HEK293T (cell line): ENCODE measurements at regions not wholly inside any gene's neighbourhood (a gene's known extent, or its start where the extent isn't known, plus 50 kb on each side); places are given as distances from the start of the nearest gene placed in this dataset.

Experiments used
- HDGF ChIP-seq: fragments of 450-650 bp; IDR thresholded peaks from 2 replicates; pipeline ENCODE4 v1.6.1; 2017; ENCODE audit warnings: antibody characterized with exemption, borderline replicate concordance
- SP1 ChIP-seq: fragments of 450-650 bp; IDR thresholded peaks from 2 replicates; pipeline ENCODE4 v1.6.1; 2017

DNA sequence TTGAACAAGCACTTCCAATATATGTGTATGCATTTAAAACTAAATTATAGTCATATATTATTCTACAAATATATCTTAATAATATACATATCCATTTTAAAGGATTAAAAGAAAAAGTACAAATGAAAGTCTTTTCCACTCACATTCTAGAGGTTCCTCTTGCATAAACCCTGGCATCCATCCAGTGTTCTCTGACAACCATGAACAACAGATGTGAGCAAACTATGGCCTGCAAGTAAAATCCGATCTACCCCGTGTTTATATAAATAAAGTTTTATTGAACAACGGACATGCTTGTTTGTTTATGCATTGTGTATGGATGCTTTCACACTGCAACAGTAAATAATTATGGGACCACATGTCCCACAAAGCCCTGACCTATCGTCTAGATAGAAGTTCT lies 1122.3 kb downstream of the EPHA7 start:
- TF ChIP-seq HDGF (no peak), SP1 (no peak)
